Nephron progenitor cell (in vitro differentiated cells): ENCODE measurements at regions not wholly inside any gene's neighbourhood (a gene's known extent, or its start where the extent isn't known, plus 50 kb on each side); places are given as distances from the start of the nearest gene placed in this dataset.
A peak's percentile ranks its signal among the peaks of the same experiment; 100 is the strongest.

Experiments
- DNase-seq: peaks from one replicate; pipeline ENCODE4 v3.0.0; 2021
- H3K27ac Mint-ChIP-seq: 2 replicates; pipeline ENCODE4 v1.8.0; 2021; ENCODE audit warnings: mild to moderate bottlenecking, moderate library complexity, mixed read lengths
- H3K27me3 Mint-ChIP-seq: 2 replicates; pipeline ENCODE4 v1.8.0; 2021; ENCODE audit warnings: mild to moderate bottlenecking, low read depth, mixed read lengths; ENCODE audit not compliant: poor library complexity
- H3K36me3 Mint-ChIP-seq: 2 replicates; pipeline ENCODE4 v1.8.0; 2021; ENCODE audit warnings: low read depth, mixed read lengths
- H3K4me1 Mint-ChIP-seq: 2 replicates; pipeline ENCODE4 v1.8.0; 2021; ENCODE audit warnings: mixed read lengths
- H3K4me3 Mint-ChIP-seq: 2 replicates; pipeline ENCODE4 v1.8.0; 2021; ENCODE audit warnings: mild to moderate bottlenecking, moderate library complexity, mixed read lengths
- H3K9me3 Mint-ChIP-seq: 2 replicates; pipeline ENCODE4 v1.8.0; 2021; ENCODE audit warnings: mild to moderate bottlenecking, moderate library complexity, mixed read lengths
- CTCF ChIP-seq: fragments of 200-600 bp; sonication (generic); IDR thresholded peaks from 2 replicates; pipeline ENCODE4 v1.5.0; 2021; ENCODE audit warnings: antibody characterized with exemption

GRCh38 chrX:22360129-22360528 lies 87.4 kb downstream of the CBLL2 start:
- peaks cover 25% of the 10 kb centered on the region for H3K9me3 Mint-ChIP-seq
- peaks cover 3% of the 10 kb centered on the region for H3K27me3 Mint-ChIP-seq
- no peak overlapping the region for H3K27ac Mint-ChIP-seq
- no peak for TF ChIP-seq CTCF
- H3K4me3 Mint-ChIP-seq = no peak overlapping the region
- H3K4me1 Mint-ChIP-seq = no peaks in the 10 kb centered on the region
- peaks cover 10% of the 10 kb centered on the region for H3K36me3 Mint-ChIP-seq
- DNase-seq = no peak

- Mint-ChIP-seq H3K36me3 (no peaks in the 10 kb centered on the region), H3K27me3 (peaks cover 6% of the 10 kb centered on the region), H3K27ac (no peak overlapping the region), H3K4me1 (peaks cover 5% of the 10 kb centered on the region), H3K9me3 (no peaks in the 10 kb centered on the region), H3K4me3 (no peak overlapping the region)
- no peak for TF ChIP-seq CTCF
- DNase-seq = no peak
These were observed 92.7 kb downstream of the CBLL2 start for GRCh38 chrX:22365460-22365859.

GRCh38 chrX:22366166-22366702 lies 93.5 kb downstream of the CBLL2 start:
- DNase-seq = no peak
- H3K4me1 Mint-ChIP-seq = peaks cover 5% of the 10 kb centered on the region
- peaks cover 6% of the 10 kb centered on the region for H3K27me3 Mint-ChIP-seq
- H3K36me3 Mint-ChIP-seq = no peaks in the 10 kb centered on the region
- TF ChIP-seq CTCF = no peak
- no peaks in the 10 kb centered on the region for H3K9me3 Mint-ChIP-seq
- H3K27ac Mint-ChIP-seq = no peak overlapping the region
- H3K4me3 Mint-ChIP-seq = no peak overlapping the region

GRCh38 chrX:22366906-22367305 lies 94.2 kb downstream of the CBLL2 start:
- Mint-ChIP-seq H3K4me3 (no peak overlapping the region), H3K4me1 (peaks cover 5% of the 10 kb centered on the region), H3K9me3 (no peaks in the 10 kb centered on the region), H3K36me3 (no peaks in the 10 kb centered on the region), H3K27me3 (peaks cover 6% of the 10 kb centered on the region), H3K27ac (no peak overlapping the region)
- TF ChIP-seq CTCF = no peak
- no peak for DNase-seq

- Mint-ChIP-seq H3K9me3 (peaks cover 4% of the 10 kb centered on the region), H3K4me1 (peaks cover 9% of the 10 kb centered on the region), H3K4me3 (no peak overlapping the region), H3K27ac (peak overlapping the region; percentile 40), H3K36me3 (no peaks in the 10 kb centered on the region), H3K27me3 (peaks cover 3% of the 10 kb centered on the region)
- no peak for DNase-seq
- TF ChIP-seq CTCF = no peak
These were observed 100.4 kb downstream of the CBLL2 start for GRCh38 chrX:22373094-22373493.

GRCh38 chrX:22373766-22374165 lies 101.1 kb downstream of the CBLL2 start:
- no peak overlapping the region for H3K27ac Mint-ChIP-seq
- H3K9me3 Mint-ChIP-seq = peaks cover 4% of the 10 kb centered on the region
- H3K27me3 Mint-ChIP-seq = peaks cover 3% of the 10 kb centered on the region
- TF ChIP-seq CTCF = no peak
- no peak for DNase-seq
- H3K4me3 Mint-ChIP-seq = no peak overlapping the region
- H3K4me1 Mint-ChIP-seq = peaks cover 5% of the 10 kb centered on the region
- H3K36me3 Mint-ChIP-seq = no peaks in the 10 kb centered on the region
